ENCODE measurements at regions not wholly inside any gene's neighbourhood (a gene's known extent, or its start where the extent isn't known, plus 50 kb on each side); places are given as distances from the start of the nearest gene placed in this dataset.

DNA sequence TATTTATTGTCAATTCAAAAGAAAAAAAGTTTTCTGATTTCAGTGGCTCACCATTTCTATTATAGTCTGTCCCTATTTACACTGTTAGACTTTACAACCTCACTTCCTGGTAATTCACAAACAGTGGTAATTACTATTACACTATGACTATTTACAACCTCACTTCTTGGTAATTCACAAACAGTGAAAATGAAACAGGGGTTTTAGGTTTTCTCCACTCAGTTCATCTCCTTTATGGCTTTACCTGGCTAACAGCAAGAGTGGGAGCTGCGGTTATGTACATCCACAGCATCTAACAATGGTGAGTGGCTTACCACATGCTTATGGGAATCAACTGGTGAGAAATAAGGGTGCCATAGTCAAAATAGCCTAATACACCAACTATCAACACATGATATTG, 166.4 kb downstream of the CASP12 start:
- intact Hi-C loops (cut with micrococcal nuclease; ENCODE audit: unreplicated experiment), result no loop called here
- ChIA-PET CTCF (ENCODE audit: unreplicated experiment) (no interaction called here), POLR2A (no interaction called here)
- no peaks in the 10 kb centered on the region for H3K9me2 ChIP-seq (ENCODE audit: insufficient read depth, low read length)
- TF ChIP-seq EZH2phosphoT487 (IDR thresholded peaks at IDR 0.05; ENCODE audit: borderline replicate concordance, low read depth, low read length), result no peak
- H3K36me3 ChIP-seq (ENCODE audit: insufficient read depth, low read length), result no peaks in the 10 kb centered on the region
- no peak overlapping the region for H3K4me2 ChIP-seq (ENCODE audit: low read length)
- H3K79me2 ChIP-seq (ENCODE audit: insufficient read depth, low read depth, low read length), result no peaks in the 10 kb centered on the region
- no peaks in the 10 kb centered on the region for H3K4me1 ChIP-seq (ENCODE audit: insufficient read depth, low read length, poor library complexity, severe bottlenecking)
- no peak overlapping the region for H3K4me3 ChIP-seq (ENCODE audit: low read depth, low read length, poor library complexity, severe bottlenecking)
- DNase-seq (ENCODE audit: low spot score), result no peak
- no peak overlapping the region for H2AFZ ChIP-seq (ENCODE audit: low read length)
- H3K9me3 ChIP-seq (ENCODE audit: low read length), result no peaks in the 10 kb centered on the region
- H3K27ac ChIP-seq (ENCODE audit: low read depth, low read length, poor library complexity, severe bottlenecking), result no peak overlapping the region
- no peaks in the 10 kb centered on the region for H4K20me1 ChIP-seq (ENCODE audit: insufficient read depth, low read length)
- no TSS peak for BruUV-seq (replicated peaks)

DNA sequence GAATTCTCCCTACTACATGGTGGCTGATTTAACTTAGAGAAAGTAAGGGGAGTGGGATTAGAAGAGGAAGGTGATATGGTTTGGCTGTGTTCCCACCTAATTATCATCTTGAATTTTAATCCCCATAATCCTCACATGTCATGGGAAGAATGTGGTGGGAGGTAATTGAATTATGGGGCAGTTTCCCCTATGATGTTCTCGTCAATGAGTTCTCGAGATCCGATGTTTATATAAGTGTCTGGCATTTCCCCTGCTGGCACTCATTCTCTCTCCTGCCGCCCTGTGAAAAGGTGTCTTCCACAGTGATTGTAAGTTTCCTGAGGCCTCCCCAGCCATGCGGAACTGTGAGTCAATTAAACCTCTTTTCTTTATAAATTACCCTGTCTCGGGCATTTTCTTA, 169.3 kb downstream of the CASP12 start:
- no peak overlapping the region for H3K4me2 ChIP-seq (ENCODE audit: low read length)
- no peaks in the 10 kb centered on the region for H3K9me3 ChIP-seq (ENCODE audit: low read length)
- POLR2A ChIA-PET, result no interaction called here
- no TSS peak for BruUV-seq (replicated peaks)
- H3K9me2 ChIP-seq (ENCODE audit: insufficient read depth, low read length), result no peaks in the 10 kb centered on the region
- intact Hi-C loops (cut with micrococcal nuclease; ENCODE audit: unreplicated experiment), result no loop called here
- no peaks in the 10 kb centered on the region for H3K4me1 ChIP-seq (ENCODE audit: insufficient read depth, low read length, poor library complexity, severe bottlenecking)
- CTCF ChIA-PET (ENCODE audit: unreplicated experiment), result no interaction called here
- H2AFZ ChIP-seq (ENCODE audit: low read length), result no peak overlapping the region
- no peak for DNase-seq (ENCODE audit: low spot score)
- H3K36me3 ChIP-seq (ENCODE audit: insufficient read depth, low read length), result no peaks in the 10 kb centered on the region
- no peaks in the 10 kb centered on the region for H4K20me1 ChIP-seq (ENCODE audit: insufficient read depth, low read length)
- TF ChIP-seq EZH2phosphoT487 (IDR thresholded peaks at IDR 0.05; ENCODE audit: borderline replicate concordance, low read depth, low read length), result no peak
- TF ChIP-seq, protein P1, sequence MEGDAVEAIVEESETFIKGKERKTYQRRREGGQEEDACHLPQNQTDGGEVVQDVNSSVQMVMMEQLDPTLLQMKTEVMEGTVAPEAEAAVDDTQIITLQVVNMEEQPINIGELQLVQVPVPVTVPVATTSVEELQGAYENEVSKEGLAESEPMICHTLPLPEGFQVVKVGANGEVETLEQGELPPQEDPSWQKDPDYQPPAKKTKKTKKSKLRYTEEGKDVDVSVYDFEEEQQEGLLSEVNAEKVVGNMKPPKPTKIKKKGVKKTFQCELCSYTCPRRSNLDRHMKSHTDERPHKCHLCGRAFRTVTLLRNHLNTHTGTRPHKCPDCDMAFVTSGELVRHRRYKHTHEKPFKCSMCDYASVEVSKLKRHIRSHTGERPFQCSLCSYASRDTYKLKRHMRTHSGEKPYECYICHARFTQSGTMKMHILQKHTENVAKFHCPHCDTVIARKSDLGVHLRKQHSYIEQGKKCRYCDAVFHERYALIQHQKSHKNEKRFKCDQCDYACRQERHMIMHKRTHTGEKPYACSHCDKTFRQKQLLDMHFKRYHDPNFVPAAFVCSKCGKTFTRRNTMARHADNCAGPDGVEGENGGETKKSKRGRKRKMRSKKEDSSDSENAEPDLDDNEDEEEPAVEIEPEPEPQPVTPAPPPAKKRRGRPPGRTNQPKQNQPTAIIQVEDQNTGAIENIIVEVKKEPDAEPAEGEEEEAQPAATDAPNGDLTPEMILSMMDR (conservative IDR thresholded peaks at IDR 0.05; ENCODE audit: low read length), result no peak
- no peak overlapping the region for H3K27ac ChIP-seq (ENCODE audit: low read depth, low read length, poor library complexity, severe bottlenecking)
- H3K4me3 ChIP-seq (ENCODE audit: low read depth, low read length, poor library complexity, severe bottlenecking), result no peak overlapping the region
- no peaks in the 10 kb centered on the region for H3K79me2 ChIP-seq (ENCODE audit: insufficient read depth, low read depth, low read length)

DNA sequence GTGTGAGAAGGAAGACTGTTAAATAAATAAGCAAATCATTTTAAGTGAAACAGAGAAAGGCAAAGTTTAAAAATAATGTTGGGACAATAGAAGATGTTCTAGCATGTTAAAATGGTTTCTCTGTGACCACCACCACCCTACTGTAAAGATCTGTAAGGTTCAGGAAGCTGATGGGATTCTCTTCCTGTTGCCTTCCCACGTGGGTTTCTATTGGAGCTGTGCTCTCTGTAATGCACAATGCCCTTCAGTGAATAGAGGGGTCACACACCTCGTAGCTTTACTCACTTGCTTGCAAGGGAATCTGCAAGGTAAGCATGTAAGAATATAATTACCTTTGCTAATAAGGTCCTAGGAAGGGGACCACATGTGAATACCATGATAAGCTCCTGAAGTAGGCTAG, 170.5 kb downstream of the CASP12 start:
- H2AFZ ChIP-seq (ENCODE audit: low read length), result no peak overlapping the region
- BruUV-seq (replicated peaks), result no TSS peak
- CTCF ChIA-PET (ENCODE audit: unreplicated experiment), result no interaction called here

More for the DNA sequence above, 170.5 kb downstream of the CASP12 start:
- Histone ChIP-seq H3K9me3 (ENCODE audit: low read length) (no peaks in the 10 kb centered on the region), H3K4me3 (ENCODE audit: low read depth, low read length, poor library complexity, severe bottlenecking) (no peak overlapping the region), H3K27ac (ENCODE audit: low read depth, low read length, poor library complexity, severe bottlenecking) (no peak overlapping the region), H3K36me3 (ENCODE audit: insufficient read depth, low read length) (no peaks in the 10 kb centered on the region), H3K79me2 (ENCODE audit: insufficient read depth, low read depth, low read length) (no peaks in the 10 kb centered on the region), H4K20me1 (ENCODE audit: insufficient read depth, low read length) (no peaks in the 10 kb centered on the region), H3K4me1 (ENCODE audit: insufficient read depth, low read length, poor library complexity, severe bottlenecking) (no peaks in the 10 kb centered on the region), H3K4me2 (ENCODE audit: low read length) (no peak overlapping the region), H3K9me2 (ENCODE audit: insufficient read depth, low read length) (no peaks in the 10 kb centered on the region)
- DNase-seq (ENCODE audit: low spot score), result no peak
- TF ChIP-seq, protein P1 (conservative IDR thresholded peaks at IDR 0.05; ENCODE audit: low read length), result no peak
- TF ChIP-seq EZH2phosphoT487 (IDR thresholded peaks at IDR 0.05; ENCODE audit: borderline replicate concordance, low read depth, low read length), result no peak
- intact Hi-C loops (cut with micrococcal nuclease; ENCODE audit: unreplicated experiment), result no loop called here
- POLR2A ChIA-PET, result interaction anchor here (0.6 kb wide), 1 partner anchor 234 kb away, joined by 3 read pairs; no protein-coding TSS in a partner anchor
